A172 (cell line): ENCODE measurements at regions not wholly inside any gene's neighbourhood (a gene's known extent, or its start where the extent isn't known, plus 50 kb on each side); places are given as distances from the start of the nearest gene placed in this dataset.

Experiments
- DNase-seq: peaks from one replicate; pipeline ENCODE4 v3.0.0-alpha.2; 2015; ENCODE audit warnings: low spot score

- DNase-seq, result peak; percentile 36
These were observed 511.8 kb downstream of the METTL15 start for GRCh38 chr11:28619846-28620540.

- DNase-seq, result no peak
These were observed 510.2 kb downstream of the METTL15 start for GRCh38 chr11:28618416-28618815.

GRCh38 chr11:28616160-28616965 is 508.2 kb downstream of the METTL15 start:
- DNase-seq, result no peak

GRCh38 chr11:28615542-28615941 is 507.4 kb downstream of the METTL15 start:
- DNase-seq, result no peak

GRCh38 chr11:28606930-28607329 is 498.7 kb downstream of the METTL15 start:
- peak; percentile 87 for DNase-seq

GRCh38 chr11:28599656-28600055 is 491.5 kb downstream of the METTL15 start:
- no peak for DNase-seq

GRCh38 chr11:28598531-28598930 is 490.3 kb downstream of the METTL15 start:
- no peak for DNase-seq

- no peak for DNase-seq
These were observed 488.6 kb downstream of the METTL15 start for GRCh38 chr11:28596816-28597215.

- no peak for DNase-seq
These were observed 484.0 kb downstream of the METTL15 start for GRCh38 chr11:28592141-28592540.

GRCh38 chr11:28584992-28585391 is 476.8 kb downstream of the METTL15 start:
- no peak for DNase-seq

GRCh38 chr11:28582506-28582905 is 474.3 kb downstream of the METTL15 start:
- no peak for DNase-seq

GRCh38 chr11:28581286-28582242 is 473.4 kb downstream of the METTL15 start:
- peak; percentile 79 for DNase-seq

- DNase-seq, result no peak
These were observed 463.2 kb downstream of the METTL15 start for GRCh38 chr11:28571371-28571770.

- no peak for DNase-seq
These were observed 460.9 kb downstream of the METTL15 start for GRCh38 chr11:28569106-28569505.

GRCh38 chr11:28566339-28567089 is 458.3 kb downstream of the METTL15 start:
- peak; percentile 4 for DNase-seq

GRCh38 chr11:28559492-28559891 is 451.3 kb downstream of the METTL15 start:
- no peak for DNase-seq

GRCh38 chr11:28547321-28547741 is 439.1 kb downstream of the METTL15 start:
- no peak for DNase-seq

- DNase-seq, result no peak
These were observed 437.3 kb downstream of the METTL15 start for GRCh38 chr11:28545536-28545935.

- DNase-seq, result no peak
These were observed 434.4 kb downstream of the METTL15 start for GRCh38 chr11:28542561-28542960.

GRCh38 chr11:28539239-28540030 is 431.2 kb downstream of the METTL15 start:
- DNase-seq, result no peak
